Gastrocnemius medialis (tissue), 4 donors: ENCODE measurements at regions not wholly inside any gene's neighbourhood (a gene's known extent, or its start where the extent isn't known, plus 50 kb on each side); places are given as distances from the start of the nearest gene placed in this dataset.
A peak's percentile ranks its signal among the peaks of the same experiment; 100 is the strongest.
"Not testable (repeated sequence)": the region's sequence is repeated elsewhere in the genome, so short reads cannot be mapped to it uniquely, and the experiment has no call there.

Source experiments
- ATAC-seq, 2 donors: fragments of 150-250 bp; one replicate each; pipeline ENCODE4 v1.9.1; 2016
- DNase-seq, 2 donors: peaks; one replicate each; pipeline ENCODE4 v3.0.0-alpha.2; 2019
- H3K27ac ChIP-seq, 4 donors: fragments of 200-600 bp; sonication (generic); 1 replicate in 1 of 4; 2 replicates in 3 of 4; pipeline ENCODE4 v1.5.1; 2016 to 2018; ENCODE audit warnings: mild to moderate bottlenecking in 2 of 4, moderate library complexity in 1 of 4
- H3K27me3 ChIP-seq, 3 donors: fragments of 200-600 bp; sonication (generic) in 2 of 3; 1 replicate in 1 of 3; 2 replicates in 2 of 3; pipeline versions ENCODE4 v1.5.1 to v1.6.0; 2016 to 2019; ENCODE audit warnings: mild to moderate bottlenecking in 1 of 3, moderate library complexity in 1 of 3
- H3K36me3 ChIP-seq, 2 donors: fragments of 200-600 bp; sonication (generic) in 1 of 2; one replicate each; pipeline ENCODE4 v1.5.1; 2017 to 2018
- H3K4me1 ChIP-seq, 2 donors: fragments of 200-600 bp; sonication (generic) in 1 of 2; one replicate each; pipeline ENCODE4 v1.5.1; 2016 to 2017; ENCODE audit warnings: mild to moderate bottlenecking in 2 of 2
- H3K4me3 ChIP-seq, 4 donors: fragments of 200-600 bp; sonication (generic) in 3 of 4; 1 replicate in 1 of 4; 2 replicates in 3 of 4; pipeline ENCODE4 v1.5.1; 2016 to 2019; ENCODE audit warnings: mild to moderate bottlenecking in 2 of 4
- H3K9me3 ChIP-seq, 3 donors: fragments of 200-600 bp; sonication (generic) in 2 of 3; 1 replicate in 1 of 3; 2 replicates in 2 of 3; pipeline ENCODE4 v1.5.1; 2016 to 2019
- in situ Hi-C, 4 donors: fragments of 200-750 bp; cut with MboI; loops; one replicate each; pipeline versions ENCODE4 v1.15.0 to v1.8.0; 2017; ENCODE audit warnings: low sequenced_read_pairs in 4 of 4
- intact Hi-C: fragments of 100-400 bp; cut with DNase I; formaldehyde crosslinking; loops from one replicate; pipeline ENCODE4 v1.15.1; 2023; ENCODE audit warnings: low total_unique reads

DNA sequence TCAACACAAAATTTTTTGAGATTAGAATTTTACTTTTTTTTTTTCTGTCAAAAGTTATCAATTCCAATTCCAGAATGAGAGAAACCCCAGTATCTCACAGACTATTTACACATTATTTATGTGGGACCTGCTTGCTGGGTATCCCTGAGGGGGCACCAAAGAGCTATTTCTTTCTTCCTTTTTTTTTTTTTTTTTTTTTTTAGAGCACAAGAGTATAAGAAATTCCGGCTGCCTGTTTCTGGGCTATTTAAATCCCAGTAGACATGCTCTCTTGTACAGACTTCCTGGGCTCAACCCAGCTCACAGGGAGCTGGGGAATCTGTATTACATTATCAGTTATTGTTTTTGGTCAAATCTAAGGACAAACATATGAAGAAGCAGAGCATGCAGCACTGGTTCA lies 156.9 kb upstream of the NBPF9 start:
- H3K9me3 ChIP-seq, DNase-seq, intact Hi-C loops, H3K36me3 ChIP-seq, in situ Hi-C loops, H3K4me3 ChIP-seq, H3K27me3 ChIP-seq, H3K27ac ChIP-seq, H3K4me1 ChIP-seq: not testable (repeated sequence)
- peak; percentile 38 to 49 for ATAC-seq

DNA sequence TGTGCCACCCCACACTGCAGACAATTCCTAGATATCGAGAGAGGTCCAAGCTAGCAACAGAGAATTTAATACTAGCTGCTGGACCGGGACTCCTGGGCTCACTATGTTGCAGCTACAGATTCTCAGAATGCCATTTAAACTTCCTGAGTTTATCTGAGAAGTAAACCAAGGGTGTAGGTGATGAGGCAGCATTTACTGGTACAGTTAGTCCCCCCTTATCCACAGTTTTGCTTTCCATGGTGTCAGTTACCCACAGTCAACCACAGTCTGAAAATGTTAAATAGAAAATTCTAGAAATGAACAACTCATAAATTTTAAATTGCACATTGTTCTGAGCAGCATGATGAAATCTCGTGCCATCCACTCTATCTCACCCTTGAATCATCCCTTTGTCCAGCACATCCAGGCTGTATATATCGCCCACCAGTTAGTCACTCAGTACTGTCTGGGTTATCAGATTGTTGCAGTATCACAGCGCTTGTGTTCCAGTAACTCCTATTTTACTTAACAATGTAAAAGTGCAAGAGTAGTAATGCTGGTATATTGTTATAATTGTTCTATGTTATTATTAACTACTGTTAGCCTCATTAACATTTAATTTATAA lies 157.5 kb upstream of the NBPF9 start:
- intact Hi-C loops, H3K27me3 ChIP-seq, ATAC-seq, H3K9me3 ChIP-seq, H3K4me3 ChIP-seq, H3K27ac ChIP-seq, in situ Hi-C loops, DNase-seq, H3K36me3 ChIP-seq, H3K4me1 ChIP-seq: not testable (repeated sequence)

- H3K27me3 ChIP-seq, in situ Hi-C loops, intact Hi-C loops, ATAC-seq, H3K27ac ChIP-seq, H3K9me3 ChIP-seq, DNase-seq, H3K36me3 ChIP-seq, H3K4me3 ChIP-seq, H3K4me1 ChIP-seq: not testable (repeated sequence)
Observed at GRCh38 chr1:149267287-149267686, 163.9 kb upstream of the NBPF9 start.

DNA sequence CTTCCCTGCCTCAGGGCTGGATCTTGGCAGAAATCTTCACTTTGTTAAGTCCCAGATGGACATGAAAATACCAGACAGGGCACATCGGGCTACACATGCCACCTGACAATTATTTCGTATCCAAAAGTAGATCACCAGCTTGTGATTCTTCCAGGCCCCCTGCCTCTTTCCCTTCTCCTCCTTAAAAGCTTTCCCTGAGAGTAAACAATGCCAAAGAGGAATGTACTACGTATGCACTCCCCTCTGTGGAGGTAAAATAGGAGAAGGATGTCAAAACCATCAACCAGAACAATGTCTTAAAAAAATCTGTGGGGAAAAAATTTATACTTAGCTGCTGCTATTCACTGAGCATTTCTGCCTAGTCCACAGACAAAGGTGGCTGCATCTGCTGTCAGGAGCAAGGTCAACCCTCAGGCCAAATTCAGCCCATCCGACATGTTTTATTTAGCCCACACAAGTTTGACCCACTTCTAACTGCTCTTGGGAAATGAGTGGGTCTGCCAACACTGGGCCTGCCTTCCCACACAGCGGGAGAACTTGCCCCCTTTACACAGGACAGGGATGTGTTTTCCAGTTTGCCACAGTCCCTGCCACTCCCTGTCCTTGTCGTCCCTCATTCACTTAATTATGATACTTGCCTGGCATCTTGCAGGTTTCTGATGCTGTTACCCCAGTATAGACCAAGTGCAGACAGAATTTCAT lies 165.8 kb upstream of the NBPF9 start:
- peak in 1 of 2 donors; percentile 59 for ATAC-seq

GRCh38 chr1:149269833-149270232 lies 166.5 kb upstream of the NBPF9 start:
- in situ Hi-C loops, H3K4me3 ChIP-seq, DNase-seq, ATAC-seq, H3K27me3 ChIP-seq, H3K4me1 ChIP-seq, intact Hi-C loops, H3K36me3 ChIP-seq, H3K27ac ChIP-seq, H3K9me3 ChIP-seq: not testable (repeated sequence)

More for the DNA sequence above, 165.8 kb upstream of the NBPF9 start:
- H3K36me3 ChIP-seq, H3K4me3 ChIP-seq, H3K4me1 ChIP-seq, H3K27ac ChIP-seq, H3K27me3 ChIP-seq, in situ Hi-C loops, H3K9me3 ChIP-seq, DNase-seq, intact Hi-C loops: not testable (repeated sequence)

DNA sequence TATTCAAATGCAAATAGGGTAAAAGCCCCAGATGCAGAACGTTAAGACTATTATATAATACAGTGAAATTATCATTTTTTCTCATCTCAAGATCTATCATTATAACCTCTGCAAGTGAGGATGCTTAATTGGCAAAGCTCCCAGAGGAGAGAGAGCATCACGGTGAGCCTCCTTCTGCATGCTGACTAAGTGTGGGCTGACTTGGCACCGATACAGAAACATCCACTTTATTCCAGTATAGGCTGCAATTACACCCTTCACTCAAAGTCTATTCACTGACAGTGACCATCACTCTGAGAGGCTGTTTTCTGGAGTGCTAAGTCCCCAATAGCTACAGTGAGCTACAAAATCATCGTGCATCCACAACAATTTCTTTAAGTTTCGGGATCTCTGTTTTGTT lies 171.1 kb upstream of the NBPF9 start:
- H3K9me3 ChIP-seq: not testable (repeated sequence)

GRCh38 chr1:149275802-149276201 lies 172.5 kb upstream of the NBPF9 start:
- ATAC-seq, DNase-seq, H3K27ac ChIP-seq, intact Hi-C loops, H3K9me3 ChIP-seq, in situ Hi-C loops, H3K4me3 ChIP-seq, H3K36me3 ChIP-seq, H3K27me3 ChIP-seq, H3K4me1 ChIP-seq: not testable (repeated sequence)

More for the DNA sequence above, 171.1 kb upstream of the NBPF9 start:
- H3K4me1 ChIP-seq, intact Hi-C loops, DNase-seq, H3K4me3 ChIP-seq, H3K36me3 ChIP-seq, in situ Hi-C loops, H3K27ac ChIP-seq, H3K27me3 ChIP-seq: not testable (repeated sequence)
- peak; percentile 55 to 65 for ATAC-seq

DNA sequence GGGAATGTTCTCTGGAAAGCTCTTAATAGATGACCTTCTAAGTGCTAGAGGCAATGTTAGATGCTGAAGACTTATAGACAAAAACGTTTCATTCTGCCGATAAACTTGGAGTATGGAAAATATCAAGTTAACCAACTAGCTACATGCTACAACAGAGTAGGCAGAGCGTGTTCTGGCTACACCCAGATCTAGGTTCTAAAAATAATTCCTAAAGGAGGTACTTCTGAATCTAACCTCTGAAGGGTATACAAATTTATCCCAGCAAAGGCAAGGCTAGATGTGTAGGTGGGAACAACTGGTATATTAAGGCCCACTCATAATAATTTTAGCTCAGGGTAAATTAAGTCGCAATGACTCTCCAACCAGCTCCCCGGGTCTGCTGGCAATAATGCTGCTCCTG lies 173.1 kb upstream of the NBPF9 start:
- H3K9me3 ChIP-seq, H3K4me1 ChIP-seq, H3K27me3 ChIP-seq, H3K27ac ChIP-seq, ATAC-seq, H3K36me3 ChIP-seq, intact Hi-C loops, in situ Hi-C loops, H3K4me3 ChIP-seq, DNase-seq: not testable (repeated sequence)

- H3K9me3 ChIP-seq, H3K27me3 ChIP-seq, DNase-seq, H3K36me3 ChIP-seq, intact Hi-C loops, H3K27ac ChIP-seq, H3K4me1 ChIP-seq, in situ Hi-C loops, H3K4me3 ChIP-seq: not testable (repeated sequence)
- peak; percentile 55 to 76 for ATAC-seq
Observed at GRCh38 chr1:149278156-149278555, 174.8 kb upstream of the NBPF9 start.

DNA sequence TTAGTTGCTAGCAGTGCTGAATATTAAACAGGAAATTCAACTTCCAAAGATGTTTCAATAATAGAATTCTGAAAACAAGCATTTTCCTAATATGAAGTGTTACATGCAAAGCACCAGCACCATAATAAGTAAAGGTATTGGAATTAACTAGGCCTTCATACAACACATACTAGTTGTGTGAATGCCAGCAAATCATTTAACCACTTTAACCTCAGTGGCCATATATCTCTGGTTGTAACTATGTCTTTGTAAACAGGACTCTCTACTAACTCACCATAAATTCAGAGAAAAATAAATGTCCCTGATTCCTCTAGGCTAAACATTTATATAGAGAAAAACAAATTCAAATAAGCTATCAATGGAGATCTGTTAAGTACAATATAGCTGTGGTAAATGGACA lies 175.7 kb upstream of the NBPF9 start:
- ATAC-seq, H3K36me3 ChIP-seq, in situ Hi-C loops, H3K4me1 ChIP-seq, DNase-seq, intact Hi-C loops, H3K4me3 ChIP-seq, H3K9me3 ChIP-seq, H3K27me3 ChIP-seq, H3K27ac ChIP-seq: not testable (repeated sequence)

DNA sequence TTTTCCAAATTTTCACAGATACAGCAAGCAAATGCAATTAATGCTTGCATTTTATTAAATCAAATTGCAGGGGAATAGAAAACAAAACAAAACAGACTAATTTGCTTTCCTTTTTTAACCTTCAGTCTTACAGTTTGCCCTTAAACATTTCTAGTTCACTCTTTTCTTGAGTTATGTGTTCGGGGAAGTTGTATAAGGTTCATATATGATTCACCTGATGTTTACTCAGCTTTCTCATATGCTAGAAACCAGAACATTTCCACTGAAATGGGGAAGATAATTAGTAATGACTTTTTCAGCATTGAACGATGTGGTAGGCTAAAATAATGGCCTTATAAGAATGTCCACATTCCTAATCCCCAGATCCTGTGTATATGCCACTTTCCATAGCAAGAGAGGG lies 176.2 kb upstream of the NBPF9 start:
- H3K9me3 ChIP-seq, in situ Hi-C loops, intact Hi-C loops, DNase-seq, ATAC-seq, H3K27me3 ChIP-seq, H3K4me1 ChIP-seq, H3K36me3 ChIP-seq, H3K4me3 ChIP-seq: not testable (repeated sequence)
- peak overlapping the region in 1 of 4 donors; percentile 55 for H3K27ac ChIP-seq

GRCh38 chr1:149284773-149285172 lies 181.4 kb upstream of the NBPF9 start:
- H3K9me3 ChIP-seq, H3K27ac ChIP-seq, H3K4me1 ChIP-seq, H3K4me3 ChIP-seq, DNase-seq, in situ Hi-C loops, H3K36me3 ChIP-seq, intact Hi-C loops, H3K27me3 ChIP-seq: not testable (repeated sequence)
- peak; percentile 44 to 60 for ATAC-seq
